ENCODE measurements at regions not wholly inside any gene's neighbourhood (a gene's known extent, or its start where the extent isn't known, plus 50 kb on each side); places are given as distances from the start of the nearest gene placed in this dataset.

- peak overlapping the region; percentile 67 for H3K4me3 ChIP-seq (ENCODE audit: low read depth, low read length)
- no peak for TF ChIP-seq CTCF (conservative IDR thresholded peaks at IDR 0.05; ENCODE audit: low read depth, low read length)
- no peak for DNase-seq (ENCODE audit: low read depth)
Observed at GRCh38 chr4:153152501-153153338, 51.5 kb upstream of the TRIM2 start.

- no peak for DNase-seq (ENCODE audit: low read depth)
- no peak for TF ChIP-seq CTCF (conservative IDR thresholded peaks at IDR 0.05; ENCODE audit: low read depth, low read length)
- H3K4me3 ChIP-seq (ENCODE audit: low read depth, low read length): peak overlapping the region; percentile 67
Observed at GRCh38 chr4:153153339-153153871, 50.8 kb upstream of the TRIM2 start.

- no peak for DNase-seq (ENCODE audit: low read depth)
- no peak for TF ChIP-seq CTCF (conservative IDR thresholded peaks at IDR 0.05; ENCODE audit: low read depth, low read length)
- peak overlapping the region; percentile 67 for H3K4me3 ChIP-seq (ENCODE audit: low read depth, low read length)
Observed at GRCh38 chr4:153154007-153154975, 50.0 kb upstream of the TRIM2 start.

Measured in epithelial cell of proximal tubule (primary cell).